ENCODE measurements at regions not wholly inside any gene's neighbourhood (a gene's known extent, or its start where the extent isn't known, plus 50 kb on each side); places are given as distances from the start of the nearest gene placed in this dataset.

DNA sequence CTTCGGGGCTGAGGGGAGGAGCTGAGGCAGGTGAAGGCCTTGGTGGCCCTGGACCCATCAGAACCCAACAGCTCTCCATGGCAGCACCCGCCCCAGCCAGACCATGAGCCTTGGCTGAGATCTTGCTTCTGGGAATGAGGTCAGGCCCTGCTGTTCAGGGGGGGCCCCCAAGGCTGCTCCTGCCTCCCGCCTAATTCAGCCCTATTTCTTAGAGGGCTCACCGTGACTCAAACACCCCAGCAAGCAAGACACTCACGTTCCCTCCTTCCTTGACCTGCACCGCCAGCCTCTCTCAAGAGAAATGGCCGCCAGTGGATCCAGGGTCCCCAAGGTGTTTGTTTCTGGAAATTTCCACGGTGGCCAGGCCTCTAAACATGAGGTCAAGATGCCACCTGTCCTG is 61.4 kb upstream of the PPP1R26 start:
- Histone ChIP-seq H3K9ac (ENCODE audit: insufficient read depth, low read length) (no peak overlapping the region), H3K4me3 (replicated peaks in 1 of 4; ENCODE audit: control extremely low read depth in 1 of 4, insufficient read depth in 1 of 4, low read depth in 3 of 4, low read length in 4 of 4) (no peak overlapping the region), H3K27ac (ENCODE audit: insufficient read depth, low read length) (no peak overlapping the region), H4K20me1 (ENCODE audit: control insufficient read depth, extremely low read depth, insufficient read depth, low read length) (no peaks in the 10 kb centered on the region), H3K27me3 (ENCODE audit: control insufficient read depth, insufficient read depth, low read length) (no peaks in the 10 kb centered on the region), H3K4me1 (ENCODE audit: control insufficient read depth, extremely low read depth, insufficient read depth, low read length) (no peaks in the 10 kb centered on the region), H3K4me2 (ENCODE audit: extremely low read depth, insufficient read depth, low read length) (no peak overlapping the region), H3K79me2 (ENCODE audit: control insufficient read depth, insufficient read depth, low read length) (no peaks in the 10 kb centered on the region), H3K36me3 (ENCODE audit: control insufficient read depth, insufficient read depth, low read length) (no peaks in the 10 kb centered on the region), H3K9me3 (ENCODE audit: control insufficient read depth, insufficient read depth, low read depth, low read length) (no peaks in the 10 kb centered on the region), H2AFZ (ENCODE audit: low read length) (no peak overlapping the region)
- no peak for DNase-seq (ENCODE audit: low read depth in 2 of 2)
- TF ChIP-seq EZH2 (IDR thresholded peaks at IDR 0.05; ENCODE audit: low read length, missing control alignments) = no peak
- TF ChIP-seq, protein P1, sequence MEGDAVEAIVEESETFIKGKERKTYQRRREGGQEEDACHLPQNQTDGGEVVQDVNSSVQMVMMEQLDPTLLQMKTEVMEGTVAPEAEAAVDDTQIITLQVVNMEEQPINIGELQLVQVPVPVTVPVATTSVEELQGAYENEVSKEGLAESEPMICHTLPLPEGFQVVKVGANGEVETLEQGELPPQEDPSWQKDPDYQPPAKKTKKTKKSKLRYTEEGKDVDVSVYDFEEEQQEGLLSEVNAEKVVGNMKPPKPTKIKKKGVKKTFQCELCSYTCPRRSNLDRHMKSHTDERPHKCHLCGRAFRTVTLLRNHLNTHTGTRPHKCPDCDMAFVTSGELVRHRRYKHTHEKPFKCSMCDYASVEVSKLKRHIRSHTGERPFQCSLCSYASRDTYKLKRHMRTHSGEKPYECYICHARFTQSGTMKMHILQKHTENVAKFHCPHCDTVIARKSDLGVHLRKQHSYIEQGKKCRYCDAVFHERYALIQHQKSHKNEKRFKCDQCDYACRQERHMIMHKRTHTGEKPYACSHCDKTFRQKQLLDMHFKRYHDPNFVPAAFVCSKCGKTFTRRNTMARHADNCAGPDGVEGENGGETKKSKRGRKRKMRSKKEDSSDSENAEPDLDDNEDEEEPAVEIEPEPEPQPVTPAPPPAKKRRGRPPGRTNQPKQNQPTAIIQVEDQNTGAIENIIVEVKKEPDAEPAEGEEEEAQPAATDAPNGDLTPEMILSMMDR (conservative IDR thresholded peaks at IDR 0.05 in 1 of 2, IDR thresholded peaks at IDR 0.05 in 1 of 2; ENCODE audit: low read depth in 1 of 2, low read length in 2 of 2) = no peak

DNA sequence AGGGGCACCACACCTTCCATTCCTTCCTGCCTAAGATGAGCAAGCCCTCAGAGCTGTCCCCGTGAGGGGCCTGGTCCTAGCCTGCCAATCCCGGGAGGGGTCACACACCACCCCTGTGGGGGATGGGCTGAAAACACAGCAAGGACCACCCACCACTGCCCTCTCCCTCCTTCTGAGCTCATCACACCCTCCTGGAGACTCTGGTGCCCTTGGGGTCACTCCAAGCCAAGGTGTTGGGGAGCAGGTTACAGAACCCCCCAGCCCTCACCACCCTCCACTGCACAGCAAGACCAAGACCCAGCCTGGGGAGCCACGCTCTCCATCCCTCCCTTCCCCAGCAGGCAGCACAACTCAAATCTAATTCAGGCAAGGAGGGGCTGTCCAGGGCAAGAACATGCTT is 60.5 kb upstream of the PPP1R26 start:
- TF ChIP-seq EZH2 (IDR thresholded peaks at IDR 0.05; ENCODE audit: low read length, missing control alignments) = no peak
- TF ChIP-seq, protein P1 (conservative IDR thresholded peaks at IDR 0.05 in 1 of 2, IDR thresholded peaks at IDR 0.05 in 1 of 2; ENCODE audit: low read depth in 1 of 2, low read length in 2 of 2) = no peak
- Histone ChIP-seq H4K20me1 (ENCODE audit: control insufficient read depth, extremely low read depth, insufficient read depth, low read length) (no peaks in the 10 kb centered on the region), H3K4me1 (ENCODE audit: control insufficient read depth, extremely low read depth, insufficient read depth, low read length) (no peaks in the 10 kb centered on the region), H3K4me2 (ENCODE audit: extremely low read depth, insufficient read depth, low read length) (no peak overlapping the region), H3K79me2 (ENCODE audit: control insufficient read depth, insufficient read depth, low read length) (no peaks in the 10 kb centered on the region), H3K4me3 (replicated peaks in 1 of 4; ENCODE audit: control extremely low read depth in 1 of 4, insufficient read depth in 1 of 4, low read depth in 3 of 4, low read length in 4 of 4) (no peak overlapping the region), H3K9me3 (ENCODE audit: control insufficient read depth, insufficient read depth, low read depth, low read length) (no peaks in the 10 kb centered on the region), H3K36me3 (ENCODE audit: control insufficient read depth, insufficient read depth, low read length) (no peaks in the 10 kb centered on the region), H3K9ac (ENCODE audit: insufficient read depth, low read length) (no peak overlapping the region), H3K27ac (ENCODE audit: insufficient read depth, low read length) (no peak overlapping the region), H3K27me3 (ENCODE audit: control insufficient read depth, insufficient read depth, low read length) (no peaks in the 10 kb centered on the region), H2AFZ (ENCODE audit: low read length) (no peak overlapping the region)
- no peak for DNase-seq (ENCODE audit: low read depth in 2 of 2)

- Histone ChIP-seq H4K20me1 (ENCODE audit: control insufficient read depth, extremely low read depth, insufficient read depth, low read length) (no peaks in the 10 kb centered on the region), H3K9me3 (ENCODE audit: control insufficient read depth, insufficient read depth, low read depth, low read length) (no peaks in the 10 kb centered on the region), H2AFZ (ENCODE audit: low read length) (no peak overlapping the region), H3K4me2 (ENCODE audit: extremely low read depth, insufficient read depth, low read length) (no peak overlapping the region), H3K27ac (ENCODE audit: insufficient read depth, low read length) (no peak overlapping the region), H3K36me3 (ENCODE audit: control insufficient read depth, insufficient read depth, low read length) (no peaks in the 10 kb centered on the region), H3K4me3 (replicated peaks in 1 of 4; ENCODE audit: control extremely low read depth in 1 of 4, insufficient read depth in 1 of 4, low read depth in 3 of 4, low read length in 4 of 4) (no peak overlapping the region), H3K27me3 (ENCODE audit: control insufficient read depth, insufficient read depth, low read length) (no peaks in the 10 kb centered on the region), H3K4me1 (ENCODE audit: control insufficient read depth, extremely low read depth, insufficient read depth, low read length) (no peaks in the 10 kb centered on the region), H3K79me2 (ENCODE audit: control insufficient read depth, insufficient read depth, low read length) (no peaks in the 10 kb centered on the region), H3K9ac (ENCODE audit: insufficient read depth, low read length) (no peak overlapping the region)
- no peak for DNase-seq (ENCODE audit: low read depth in 2 of 2)
- TF ChIP-seq EZH2 (IDR thresholded peaks at IDR 0.05; ENCODE audit: low read length, missing control alignments) = no peak
- TF ChIP-seq, protein P1 (conservative IDR thresholded peaks at IDR 0.05 in 1 of 2, IDR thresholded peaks at IDR 0.05 in 1 of 2; ENCODE audit: low read depth in 1 of 2, low read length in 2 of 2) = no peak
Observed at GRCh38 chr9:135422341-135422944, 57.1 kb upstream of the PPP1R26 start.
